IMR-90 (cell line): ENCODE measurements at regions not wholly inside any gene's neighbourhood (a gene's known extent, or its start where the extent isn't known, plus 50 kb on each side); places are given as distances from the start of the nearest gene placed in this dataset.

Source experiments
- ATAC-seq: fragments of 200-7000 bp; cut with Tn5 transposase; 2 replicates; pipeline ENCODE4 v1.9.1; 2020; ENCODE audit warnings: low read depth, mild to moderate bottlenecking, moderate library complexity
- BruUV-seq: library from RNA; stranded (reverse); fragments of 400-500 nt; replicated peaks from 2 replicates; lab custom pipeline; 2021; lab: Mats Ljungman, UMichigan
- CTCF ChIA-PET: fragments of 300-600 bp; formaldehyde crosslinking; extraction: SDS; loops from one replicate; lab custom pipeline; 2021; ENCODE audit warnings: antibody characterized with exemption; lab: Yijun Ruan, JAX
- POLR2A ChIA-PET: fragments of 300-600 bp; sonication (Branson Sonifier 250); formaldehyde crosslinking; loops from one replicate; lab custom pipeline; 2022; ENCODE audit warnings: antibody characterized with exemption; ENCODE audit not compliant: unreplicated experiment; lab: Charles Lee
- DNase-seq: peaks from one replicate; pipeline ENCODE4 v3.0.0; 2013
- H2AFZ ChIP-seq: replicated peaks from 2 replicates; pipeline ENCODE3; 2013; ENCODE audit warnings: low read length, mild to moderate bottlenecking; ENCODE audit not compliant: poor library complexity
- H2AK5ac ChIP-seq: 2 replicates; pipeline ENCODE4 v1.6.1; 2013; ENCODE audit warnings: low read depth, low read length, inconsistent platforms
- H2AK9ac ChIP-seq: replicated peaks from 2 replicates; pipeline ENCODE3; 2013; ENCODE audit warnings: mild to moderate bottlenecking, low read depth, low read length, moderate library complexity; ENCODE audit not compliant: poor library complexity
- H2BK120ac ChIP-seq: 2 replicates; pipeline ENCODE4 v1.6.1; 2013; ENCODE audit warnings: low read depth, low read length, inconsistent platforms
- H2BK15ac ChIP-seq: 3 replicates; pipeline ENCODE4 v1.6.1; 2013; ENCODE audit warnings: low read depth, low read length, inconsistent platforms
- H2BK20ac ChIP-seq: 2 replicates; pipeline ENCODE4 v1.6.1; 2013; ENCODE audit warnings: low read depth, mild to moderate bottlenecking, inconsistent platforms, low read length, moderate library complexity
- H2BK5ac ChIP-seq: 2 replicates; pipeline ENCODE4 v1.6.1; 2013; ENCODE audit warnings: mild to moderate bottlenecking, low read depth, low read length, inconsistent platforms; ENCODE audit not compliant: poor library complexity, severe bottlenecking
- H3K14ac ChIP-seq: replicated peaks from 2 replicates; pipeline ENCODE4 v1.6.1; 2013; ENCODE audit warnings: low read depth, low read length, inconsistent platforms
- H3K18ac ChIP-seq: 2 replicates; pipeline ENCODE4 v1.6.1; 2013; ENCODE audit warnings: low read depth, low read length, control low read depth
- H3K23ac ChIP-seq: 2 replicates; pipeline ENCODE4 v1.6.1; 2013; ENCODE audit warnings: low read depth, low read length, inconsistent platforms
- H3K27ac ChIP-seq: 2 replicates; pipeline ENCODE4 v1.5.1; 2013; ENCODE audit warnings: mild to moderate bottlenecking, control low read depth, low read length; ENCODE audit not compliant: insufficient read depth
- H3K27me3 ChIP-seq: 2 replicates; pipeline ENCODE4 v1.6.1; 2013; ENCODE audit warnings: low read length; ENCODE audit not compliant: control insufficient read depth, insufficient read depth
- H3K36me3 ChIP-seq: 2 replicates; pipeline ENCODE4 v1.6.1; 2013; ENCODE audit warnings: low read length, mixed read lengths; ENCODE audit not compliant: control insufficient read depth, insufficient read depth
- H3K4ac ChIP-seq: 2 replicates; pipeline ENCODE4 v1.6.1; 2013; ENCODE audit warnings: low read depth, low read length, inconsistent platforms
- H3K4me1 ChIP-seq: 2 replicates; pipeline ENCODE4 v1.6.1; 2013; ENCODE audit warnings: low read length, mixed read lengths; ENCODE audit not compliant: control insufficient read depth, insufficient read depth
- H3K4me2 ChIP-seq: 2 replicates; pipeline ENCODE4 v1.6.1; 2013; ENCODE audit warnings: low read depth, mild to moderate bottlenecking, control low read depth, low read length, moderate library complexity
- H3K4me3 ChIP-seq: 2 replicates; pipeline ENCODE4 v1.5.1; 2013; ENCODE audit warnings: low read depth, mild to moderate bottlenecking, control low read depth, low read length, moderate library complexity; ENCODE audit not compliant: insufficient read depth
- H3K56ac ChIP-seq: 2 replicates; pipeline ENCODE4 v1.6.1; 2013; ENCODE audit warnings: low read length, inconsistent platforms; ENCODE audit not compliant: insufficient read depth; ENCODE audit errors: extremely low read depth
- H3K79me1 ChIP-seq, 2 experiments: 2 replicates each; pipeline ENCODE4 v1.6.1; 2013; ENCODE audit warnings: low read length in 2 of 2, inconsistent platforms in 1 of 2, low read depth in 1 of 2
- H3K9ac ChIP-seq: 2 replicates; pipeline ENCODE4 v1.6.1; 2013; ENCODE audit warnings: low read depth, low read length, control low read depth
- H3K9me1 ChIP-seq: 2 replicates; pipeline ENCODE4 v1.6.1; 2013; ENCODE audit warnings: low read length, inconsistent platforms; ENCODE audit not compliant: insufficient read depth
- H3K9me3 ChIP-seq: 2 replicates; pipeline ENCODE4 v1.6.1; 2013; ENCODE audit warnings: low read length; ENCODE audit not compliant: control insufficient read depth, insufficient read depth
- H4K20me1 ChIP-seq: 2 replicates; pipeline ENCODE4 v1.6.1; 2013; ENCODE audit warnings: low read length, inconsistent platforms; ENCODE audit not compliant: insufficient read depth
- H4K5ac ChIP-seq: 2 replicates; pipeline ENCODE4 v1.6.1; 2013; ENCODE audit warnings: mild to moderate bottlenecking, low read depth, low read length, control low read depth
- H4K8ac ChIP-seq, 2 experiments: 2 replicates each; pipeline ENCODE4 v1.6.1; 2013; ENCODE audit warnings: low read depth in 2 of 2, low read length in 2 of 2, control low read depth in 1 of 2, inconsistent platforms in 1 of 2
- H4K91ac ChIP-seq: 2 replicates; pipeline ENCODE4 v1.6.1; 2013; ENCODE audit warnings: low read depth, low read length, inconsistent platforms; ENCODE audit not compliant: insufficient read depth
- BHLHE40 ChIP-seq: fragments of 150-350 bp; IDR thresholded peaks from 2 replicates; pipeline ENCODE4 v1.6.1; 2016; ENCODE audit warnings: mild to moderate bottlenecking, low read depth, low read length
- CEBPB ChIP-seq: IDR thresholded peaks from 2 replicates; pipeline ENCODE4 v1.6.1; 2012; ENCODE audit warnings: low read depth, low read length, improper control_type of control experiment
- CHD1 ChIP-seq: IDR thresholded peaks from 2 replicates; pipeline ENCODE4 v1.6.1; 2012; ENCODE audit warnings: low read depth, low read length, improper control_type of control experiment
- CTCF ChIP-seq: conservative IDR thresholded peaks from 2 replicates; pipeline ENCODE4 v1.5.1; 2012; ENCODE audit warnings: mild to moderate bottlenecking, low read depth, low read length, improper control_type of control experiment
- FOS ChIP-seq: fragments of 150-350 bp; IDR thresholded peaks from 2 replicates; pipeline ENCODE4 v1.6.1; 2016; ENCODE audit warnings: low read depth, low read length
- MAFK ChIP-seq: IDR thresholded peaks from 2 replicates; pipeline ENCODE4 v1.6.1; 2012; ENCODE audit warnings: low read depth, low read length, improper control_type of control experiment
- MAZ ChIP-seq: IDR thresholded peaks from 2 replicates; pipeline ENCODE4 v1.6.1; 2012; ENCODE audit warnings: low read depth, mild to moderate bottlenecking, low read length, improper control_type of control experiment, moderate library complexity, borderline replicate concordance
- MXI1 ChIP-seq: IDR thresholded peaks from 2 replicates; pipeline ENCODE4 v1.6.1; 2012; ENCODE audit warnings: low read depth, mild to moderate bottlenecking, low read length, moderate library complexity, borderline replicate concordance
- POLR2A ChIP-seq: IDR thresholded peaks from 2 replicates; pipeline ENCODE4 v1.6.1; 2012; ENCODE audit warnings: mild to moderate bottlenecking, low read depth, low read length
- RAD21 ChIP-seq: IDR thresholded peaks from 2 replicates; pipeline ENCODE4 v1.6.1; 2012; ENCODE audit warnings: low read length, improper control_type of control experiment
- RCOR1 ChIP-seq: IDR thresholded peaks from 2 replicates; pipeline ENCODE4 v1.6.1; 2012; ENCODE audit warnings: mild to moderate bottlenecking, low read length, improper control_type of control experiment; ENCODE audit not compliant: insufficient replicate concordance
- SMC3 ChIP-seq: fragments of 150-350 bp; IDR thresholded peaks from 2 replicates; pipeline ENCODE4 v1.6.1; 2016; ENCODE audit warnings: low read depth, mild to moderate bottlenecking, antibody characterized with exemption, low read length, moderate library complexity
- USF2 ChIP-seq: fragments of 150-350 bp; IDR thresholded peaks from 2 replicates; pipeline ENCODE4 v1.6.1; 2017; ENCODE audit warnings: mild to moderate bottlenecking, antibody characterized with exemption, low read length, low read depth
- WGBS, 2 experiments: methylation state at CpG; one replicate each; pipeline versions ENCODE4 v1.1.5 to v1.1.7; 2013; ENCODE audit warnings: missing lambda C conversion rate in 2 of 2; ENCODE audit not compliant: insufficient read length in 1 of 2; ENCODE audit errors: extremely low coverage in 2 of 2; 5-methylcytosine and 5-hydroxymethylcytosine counted together
- dilution Hi-C: fragments of 300-500 bp; cut with HindIII; formaldehyde crosslinking; loops from one replicate; pipeline ENCODE4 v1.14.3; 2018; ENCODE audit warnings: low sequenced_read_pairs; ENCODE audit not compliant: unreplicated experiment
- in situ Hi-C: fragments of 300-500 bp; cut with MboI; formaldehyde crosslinking; loops from 3 replicates; pipeline ENCODE4 v1.14.3; 2019; ENCODE audit warnings: low sequenced_read_pairs, inconsistent platforms, mixed read lengths
- intact Hi-C: fragments of 100-400 bp; cut with micrococcal nuclease; formaldehyde crosslinking; loops from 2 replicates; pipeline ENCODE4 v1.10.0; 2022

- no peaks in the 10 kb centered on the region for H3K27me3 ChIP-seq
- ChIA-PET POLR2A (no interaction called here), CTCF (no interaction called here)
- no peak overlapping the region for H2BK15ac ChIP-seq
- in situ Hi-C loops (no loop called here), intact Hi-C loops (no loop called here), dilution Hi-C loops (no loop called here)
- no peak overlapping the region for H3K23ac ChIP-seq
- H3K79me1 ChIP-seq: no peaks in the 10 kb centered on the region
- H2BK20ac ChIP-seq: no peak overlapping the region
- H2AFZ ChIP-seq: no peak overlapping the region
- TF ChIP-seq CTCF: no peak
- TF ChIP-seq USF2: no peak
- no peak for TF ChIP-seq POLR2A
- no peak for TF ChIP-seq RCOR1
- no peak for TF ChIP-seq BHLHE40
- TF ChIP-seq MAFK: no peak
- no peak for TF ChIP-seq MAZ
- TF ChIP-seq CEBPB: no peak
- no peak for TF ChIP-seq FOS
- TF ChIP-seq CHD1: no peak
- TF ChIP-seq SMC3: no peak
- no peak for TF ChIP-seq MXI1
- TF ChIP-seq RAD21: no peak
- H3K4ac ChIP-seq: no peak overlapping the region
- H2BK5ac ChIP-seq: no peak overlapping the region
- no peak overlapping the region for H3K18ac ChIP-seq
- WGBS, 2 experiments: no CpG with 5 or more reads among the region's 2 CpGs
- no peak for DNase-seq
- no peaks in the 10 kb centered on the region for H3K9me3 ChIP-seq
- H3K4me2 ChIP-seq: no peak overlapping the region
- BruUV-seq: no TSS peak
- no peak overlapping the region for H3K14ac ChIP-seq
- no peaks in the 10 kb centered on the region for H3K36me3 ChIP-seq
- no peak overlapping the region for H4K91ac ChIP-seq
- no peak overlapping the region for H2AK5ac ChIP-seq
- H4K8ac ChIP-seq: no peak overlapping the region
- H2AK9ac ChIP-seq: no peak overlapping the region
- no peak overlapping the region for H3K27ac ChIP-seq
- no peaks in the 10 kb centered on the region for H3K4me1 ChIP-seq
- no peak overlapping the region for H3K56ac ChIP-seq
- no peak overlapping the region for H3K4me3 ChIP-seq
- no peaks in the 10 kb centered on the region for H4K20me1 ChIP-seq
- no peak overlapping the region for H4K5ac ChIP-seq
- no peaks in the 10 kb centered on the region for H3K9me1 ChIP-seq
- H3K9ac ChIP-seq: no peak overlapping the region
- ATAC-seq: no peak
- H2BK120ac ChIP-seq: no peak overlapping the region
Measured at GRCh38 chr4:20106921-20107320, 144.8 kb upstream of the SLIT2 start.
